NOMO-1 treated with dmso at 0.1 percent for 144 hours (cell line): ENCODE measurements at regions not wholly inside any gene's neighbourhood (a gene's known extent, or its start where the extent isn't known, plus 50 kb on each side); places are given as distances from the start of the nearest gene placed in this dataset.

Source experiments
- DNase-seq: peaks from one replicate; lab custom pipeline; 2025; ENCODE audit not compliant: unreplicated experiment; lab: John Stamatoyannopoulos, UW

DNA sequence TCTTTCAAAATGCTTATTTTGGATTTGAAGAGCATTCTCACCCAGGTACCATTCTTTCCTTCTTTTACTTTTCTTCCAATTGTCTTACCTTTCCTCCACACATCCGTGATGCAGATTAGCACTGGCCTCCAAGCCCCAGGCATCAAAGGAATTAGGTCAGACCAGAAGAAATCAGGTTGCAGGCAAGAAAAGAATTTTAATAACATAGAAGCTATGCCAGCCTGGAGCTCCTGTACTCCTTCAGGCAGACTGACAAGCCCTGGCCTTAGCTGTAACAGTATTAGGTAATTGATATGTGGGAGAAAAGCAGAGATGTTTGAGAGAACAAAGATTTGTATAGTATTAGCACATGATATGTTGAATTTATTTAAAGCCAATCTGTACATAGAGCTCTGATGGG, 390.4 kb upstream of the ADGRL2 start:
- DNase-seq: no peak

DNA sequence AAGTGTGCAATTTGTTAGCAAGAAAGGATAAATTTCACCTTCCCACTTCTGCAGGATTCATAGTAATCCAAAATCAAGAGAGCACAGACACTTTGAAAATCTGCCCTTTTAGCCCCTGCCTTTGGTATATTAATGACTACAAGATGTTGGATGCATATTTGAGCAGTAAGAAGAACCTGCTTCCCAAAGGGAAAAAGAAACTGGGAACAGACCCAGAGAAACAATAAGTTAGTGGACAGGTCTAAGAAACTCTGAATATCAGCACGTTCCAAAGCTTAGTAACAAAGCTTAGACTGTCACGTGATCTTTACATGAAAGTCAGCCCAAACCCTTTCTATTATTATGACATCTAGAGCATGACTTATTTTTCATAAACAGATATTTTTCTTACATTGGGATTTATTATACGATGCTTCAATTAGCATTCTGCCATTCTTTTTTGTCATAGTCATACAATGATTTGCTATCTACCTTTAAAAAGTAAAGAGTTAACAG, 390.9 kb upstream of the ADGRL2 start:
- no peak for DNase-seq

- DNase-seq: no peak
These were observed 391.5 kb upstream of the ADGRL2 start for GRCh38 chr1:81409262-81409661.

DNA sequence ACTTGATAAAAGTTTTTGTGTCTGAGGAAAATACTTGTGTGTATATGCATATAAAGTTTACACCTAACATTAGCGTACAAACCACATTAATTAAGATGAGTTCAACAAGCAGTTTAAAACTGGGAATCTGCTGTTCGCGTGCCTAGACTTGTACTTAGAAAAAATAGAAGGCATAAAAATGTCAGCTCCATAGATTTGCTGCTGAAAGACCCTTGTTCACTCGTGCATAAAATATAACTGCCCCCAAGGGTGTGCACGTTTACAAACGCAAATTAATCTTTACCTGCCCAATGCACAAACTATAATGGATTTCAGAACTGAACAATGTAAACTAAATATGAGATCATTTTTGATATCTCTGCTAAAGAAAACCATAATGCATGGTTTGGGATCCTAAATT, 392.3 kb upstream of the ADGRL2 start:
- no peak for DNase-seq

- DNase-seq: no peak
These were observed 393.5 kb upstream of the ADGRL2 start for GRCh38 chr1:81407000-81407821.

GRCh38 chr1:81406292-81406999, 394.3 kb upstream of the ADGRL2 start:
- DNase-seq: peak; percentile 26

DNA sequence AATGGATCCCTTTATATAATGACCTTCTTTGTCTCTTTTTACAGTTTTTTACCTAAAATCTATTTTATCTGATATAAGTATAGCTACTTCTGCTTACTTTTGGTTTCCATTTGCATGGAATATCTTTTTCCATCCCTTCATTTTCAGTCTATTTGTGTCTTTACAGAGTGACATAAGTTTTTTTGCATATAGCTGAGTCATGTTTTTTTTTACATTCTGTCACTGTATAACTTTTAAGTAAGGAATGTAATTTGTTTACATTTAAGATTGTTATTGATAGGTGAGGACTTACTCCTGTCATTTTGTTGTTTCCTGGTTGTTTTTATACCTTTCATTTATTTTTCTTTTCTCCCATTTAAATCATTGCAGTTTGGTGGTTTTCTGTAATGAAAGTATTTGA, 402.7 kb upstream of the ADGRL2 start:
- DNase-seq: no peak

DNA sequence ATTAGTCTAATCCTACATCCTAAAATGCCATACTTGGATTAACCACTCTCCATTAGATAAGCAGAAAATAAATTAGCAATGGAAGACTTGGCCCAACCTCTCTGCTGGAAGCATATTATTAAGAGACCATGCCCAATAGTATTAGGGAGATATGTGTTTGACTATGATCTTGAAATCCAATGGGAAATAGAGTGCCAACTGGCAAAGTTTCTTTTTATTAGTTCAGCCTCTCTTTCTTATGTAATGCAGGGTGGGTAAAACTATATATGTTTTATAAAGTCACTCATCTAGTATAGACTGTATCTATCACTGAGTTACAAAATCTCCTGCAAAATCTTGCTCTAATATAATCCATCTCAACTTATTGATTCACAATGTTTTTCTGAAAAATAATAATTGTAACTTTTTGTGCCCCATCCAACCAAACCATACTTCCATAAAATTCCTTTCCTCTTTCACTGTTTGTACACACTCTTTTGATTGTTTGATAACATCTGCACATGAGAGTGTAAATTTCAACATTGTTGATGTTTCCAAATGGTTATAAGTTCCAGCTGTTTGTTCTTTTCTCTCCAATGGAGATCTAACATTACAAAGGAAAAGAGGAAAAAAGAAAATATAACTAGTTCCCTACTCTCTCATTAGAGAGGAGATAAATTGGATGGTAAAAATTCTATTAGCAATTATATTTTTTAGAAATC, 408.1 kb upstream of the ADGRL2 start:
- no peak for DNase-seq

- DNase-seq: no peak
These were observed 409.5 kb upstream of the ADGRL2 start for GRCh38 chr1:81391125-81391828.

DNA sequence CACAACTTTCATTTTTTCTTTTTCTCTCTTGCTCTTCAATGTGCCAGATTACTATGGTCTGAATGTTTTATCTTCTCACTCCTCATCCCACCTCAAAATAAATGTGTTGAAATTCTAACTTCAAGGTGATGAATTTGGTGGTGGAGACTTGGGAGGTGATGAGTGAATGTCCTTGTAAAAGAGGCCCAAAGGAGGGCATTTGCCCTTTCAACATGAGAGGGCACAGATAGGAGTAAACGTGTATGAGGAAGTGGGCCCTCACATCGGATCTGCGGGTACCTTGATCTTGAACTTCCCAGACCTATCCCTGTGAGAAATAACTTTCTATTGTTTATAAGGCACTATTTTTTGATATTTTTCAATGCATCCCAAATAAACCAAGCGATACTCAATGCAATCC, 412.3 kb upstream of the ADGRL2 start:
- no peak for DNase-seq

DNA sequence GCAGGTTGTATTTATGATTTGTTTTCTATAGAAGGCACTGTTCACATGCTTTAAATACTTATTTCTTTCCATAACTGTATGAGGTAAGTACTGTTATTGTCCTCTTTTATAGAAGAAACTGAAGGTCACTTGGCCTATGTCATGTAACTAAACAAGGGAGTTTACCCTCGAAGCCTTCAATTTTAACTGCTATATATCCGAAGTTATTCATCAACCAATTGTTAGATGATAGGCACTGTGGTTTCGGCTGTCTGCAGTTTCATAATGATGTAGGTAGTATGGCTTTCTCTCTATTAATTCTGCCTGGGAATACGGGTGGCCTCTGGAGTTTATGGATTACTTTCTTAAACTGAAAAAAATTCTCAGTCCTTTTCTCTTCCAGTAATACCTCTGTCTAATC, 413.3 kb upstream of the ADGRL2 start:
- DNase-seq: no peak

GRCh38 chr1:81382561-81382960, 418.2 kb upstream of the ADGRL2 start:
- no peak for DNase-seq

DNA sequence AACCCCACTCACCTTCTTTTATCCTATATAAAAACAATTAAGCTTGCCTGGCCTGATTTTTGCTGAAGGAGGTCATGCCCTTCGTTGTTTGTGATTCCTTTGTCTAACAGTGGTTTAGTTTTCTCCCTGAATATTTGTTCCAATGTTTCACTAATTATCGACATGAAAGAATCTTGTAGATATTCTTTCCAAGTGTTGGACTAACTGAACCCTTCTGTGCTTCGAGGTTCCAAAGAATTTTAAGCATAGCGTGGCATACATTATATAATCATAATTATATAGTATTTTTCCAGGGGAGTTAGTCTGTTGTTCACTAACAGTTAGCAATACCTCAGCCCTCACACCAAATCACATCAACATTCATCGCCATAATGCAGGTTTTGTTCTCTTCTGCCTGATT, 418.9 kb upstream of the ADGRL2 start:
- DNase-seq: no peak

DNA sequence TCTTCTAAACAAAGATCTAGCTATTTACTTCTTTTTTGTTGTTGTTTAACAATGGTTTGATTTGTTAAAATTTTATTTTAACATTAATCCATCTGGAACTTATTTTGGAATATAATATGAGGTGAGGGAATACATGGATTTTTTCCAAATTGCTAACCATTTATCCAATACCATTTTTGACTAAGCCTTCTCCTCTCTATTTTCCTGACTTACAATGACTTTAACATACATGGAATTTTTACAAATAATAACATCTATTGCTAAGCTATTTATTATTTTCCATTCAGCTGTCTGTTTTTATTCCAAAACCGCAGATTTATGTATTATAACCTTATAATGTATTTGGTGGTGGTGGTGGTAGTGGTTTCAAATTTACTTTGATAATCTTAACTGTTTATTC, 420.3 kb upstream of the ADGRL2 start:
- no peak for DNase-seq

DNA sequence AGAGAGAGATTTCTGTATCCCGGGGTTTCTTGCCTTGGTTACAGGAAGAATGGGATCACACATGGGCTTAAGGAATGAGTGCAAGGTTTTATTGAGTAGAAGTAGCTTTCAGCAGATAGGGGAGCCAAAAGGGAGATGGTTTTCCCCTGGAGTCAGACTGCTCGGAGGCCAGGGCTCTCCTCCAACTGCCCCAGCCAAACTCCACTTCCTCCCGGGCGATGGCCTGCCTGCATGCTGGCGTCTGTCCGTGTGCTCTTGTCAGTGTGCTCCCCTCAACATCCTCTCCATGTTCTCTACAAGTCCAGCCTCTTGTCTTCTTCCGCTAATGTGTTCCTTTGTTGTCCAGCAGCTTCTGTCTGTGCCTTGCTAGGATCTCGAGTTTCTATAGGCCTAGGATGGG, 421.3 kb upstream of the ADGRL2 start:
- no peak for DNase-seq

GRCh38 chr1:81377406-81377805, 423.3 kb upstream of the ADGRL2 start:
- no peak for DNase-seq

DNA sequence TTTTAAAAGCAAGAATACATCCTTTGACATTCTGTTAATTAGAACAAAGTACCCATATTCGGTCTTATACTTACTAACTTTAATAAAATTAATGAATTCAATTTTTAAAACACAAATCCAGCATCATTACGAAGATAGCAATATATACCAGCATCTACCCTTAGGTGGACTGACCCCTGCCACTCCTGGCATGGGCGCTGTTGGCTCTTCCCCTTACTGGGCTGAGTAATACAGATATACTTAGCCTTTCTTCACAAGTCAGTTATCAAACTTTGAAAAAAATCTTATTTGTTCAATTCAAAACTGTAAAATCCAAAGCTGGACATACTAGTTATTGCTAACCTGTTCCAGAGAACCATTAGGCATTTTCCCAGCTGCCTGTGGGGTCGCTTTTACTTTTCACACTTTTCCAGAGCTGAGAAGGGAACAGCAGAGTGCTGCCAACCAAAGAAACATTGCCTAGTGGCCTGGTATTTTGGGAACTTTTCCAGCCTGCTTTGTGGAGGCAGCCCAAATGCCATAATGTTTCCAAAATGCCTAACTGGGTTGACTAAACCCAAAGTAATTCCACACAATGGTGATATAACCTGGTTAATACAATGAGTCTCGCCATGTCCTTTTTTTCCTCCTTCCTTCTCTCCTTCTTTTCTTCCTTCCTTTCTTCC, 424.7 kb upstream of the ADGRL2 start:
- DNase-seq: no peak

GRCh38 chr1:81374481-81374880, 426.3 kb upstream of the ADGRL2 start:
- no peak for DNase-seq

DNA sequence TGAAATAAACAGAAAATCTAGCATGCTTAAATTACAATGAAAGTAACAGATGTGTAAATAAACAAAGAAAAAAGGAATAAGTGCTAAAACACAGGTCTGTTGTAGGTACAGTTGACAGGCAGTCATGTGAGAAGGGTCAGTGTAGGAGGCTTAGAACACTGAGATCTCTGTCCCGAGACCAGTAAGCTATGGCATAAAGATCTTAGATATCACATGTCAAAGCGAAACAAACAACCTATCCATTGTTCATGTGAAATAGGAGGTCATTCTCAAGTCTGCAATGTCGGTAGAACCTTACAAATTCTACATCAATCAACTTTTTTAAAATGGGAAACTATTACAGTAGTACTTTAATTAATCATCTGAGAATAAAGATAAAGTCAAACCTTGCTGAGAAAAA, 428.9 kb upstream of the ADGRL2 start:
- no peak for DNase-seq

GRCh38 chr1:81369833-81370232, 430.9 kb upstream of the ADGRL2 start:
- no peak for DNase-seq

GRCh38 chr1:81366173-81366572, 434.6 kb upstream of the ADGRL2 start:
- no peak for DNase-seq
